Breast epithelium (tissue), 3 donors: ENCODE measurements at regions not wholly inside any gene's neighbourhood (a gene's known extent, or its start where the extent isn't known, plus 50 kb on each side); places are given as distances from the start of the nearest gene placed in this dataset.

Experiments used
- CTCF ChIP-seq, 3 donors: fragments of 450-650 bp; IDR thresholded peaks; one replicate each; pipeline ENCODE4 v1.5.1; 2016 to 2017; ENCODE audit warnings: antibody characterized with exemption in 3 of 3, mild to moderate bottlenecking in 3 of 3, moderate library complexity in 3 of 3
- POLR2A ChIP-seq: fragments of 450-650 bp; IDR thresholded peaks from one replicate; pipeline ENCODE4 v1.6.1; 2016; ENCODE audit warnings: antibody characterized with exemption, mild to moderate bottlenecking, moderate library complexity

- no peak for TF ChIP-seq CTCF (IDR thresholded peaks at IDR 0.05)
- TF ChIP-seq POLR2A, result no peak
Measured at GRCh38 chr3:78293284-78293683, 1253.4 kb downstream of the ROBO2 start.
